Stimulated activated CD4-positive, alpha-beta T cell treated with anti-CD3 and anti-CD28 coated beads, TNF-alpha, amount 100 ng/mL, for 4 hours (primary cell): ENCODE measurements at regions not wholly inside any gene's neighbourhood (a gene's known extent, or its start where the extent isn't known, plus 50 kb on each side); places are given as distances from the start of the nearest gene placed in this dataset.

Experiments
- DNase-seq, 3 experiments: peaks; one replicate each; pipeline ENCODE4 v3.0.0-alpha.2; 2020; ENCODE audit warnings: low read depth in 3 of 3

GRCh38 chr9:124179196-124180071, 78.3 kb upstream of the NEK6 start:
- no peak for DNase-seq

- DNase-seq, result no peak
Measured at GRCh38 chr9:124180557-124180956, 77.2 kb upstream of the NEK6 start.

- DNase-seq, result no peak
Measured at GRCh38 chr9:124182741-124183140, 75.0 kb upstream of the NEK6 start.

- no peak for DNase-seq
Measured at GRCh38 chr9:124183772-124184171, 74.0 kb upstream of the NEK6 start.

- DNase-seq, result no peak
Measured at GRCh38 chr9:124185413-124185812, 72.3 kb upstream of the NEK6 start.

GRCh38 chr9:124187311-124187710, 70.4 kb upstream of the NEK6 start:
- no peak for DNase-seq

- no peak for DNase-seq
Measured at GRCh38 chr9:124188331-124189110, 69.2 kb upstream of the NEK6 start.

- DNase-seq, result no peak
Measured at GRCh38 chr9:124190761-124191160, 67.0 kb upstream of the NEK6 start.

- no peak for DNase-seq
Measured at GRCh38 chr9:124191691-124192395, 65.9 kb upstream of the NEK6 start.

- no peak for DNase-seq
Measured at GRCh38 chr9:124196814-124197176, 61.0 kb upstream of the NEK6 start.

- no peak for DNase-seq
Measured at GRCh38 chr9:124197177-124198095, 60.3 kb upstream of the NEK6 start.

- DNase-seq, result no peak
Measured at GRCh38 chr9:124198331-124198730, 59.4 kb upstream of the NEK6 start.

- no peak for DNase-seq
Measured at GRCh38 chr9:124198948-124199347, 58.8 kb upstream of the NEK6 start.

- DNase-seq, result no peak
Measured at GRCh38 chr9:124199474-124199873, 58.3 kb upstream of the NEK6 start.

- peak; percentile 60 to 73 (median 71) for DNase-seq
Measured at GRCh38 chr9:124202447-124202971, 55.2 kb upstream of the NEK6 start.

- DNase-seq, result no peak
Measured at GRCh38 chr9:124205686-124206352, 51.9 kb upstream of the NEK6 start.

- DNase-seq, result no peak
Measured at GRCh38 chr9:124206391-124206790, 51.4 kb upstream of the NEK6 start.
